Inflammatory macrophage (primary cell): ENCODE measurements at regions not wholly inside any gene's neighbourhood (a gene's known extent, or its start where the extent isn't known, plus 50 kb on each side); places are given as distances from the start of the nearest gene placed in this dataset.

ENCODE experiments used
- DNase-seq, 2 donors: peaks; one replicate each; pipeline ENCODE4 v3.0.0-alpha.2; 2020 to 2022

DNA sequence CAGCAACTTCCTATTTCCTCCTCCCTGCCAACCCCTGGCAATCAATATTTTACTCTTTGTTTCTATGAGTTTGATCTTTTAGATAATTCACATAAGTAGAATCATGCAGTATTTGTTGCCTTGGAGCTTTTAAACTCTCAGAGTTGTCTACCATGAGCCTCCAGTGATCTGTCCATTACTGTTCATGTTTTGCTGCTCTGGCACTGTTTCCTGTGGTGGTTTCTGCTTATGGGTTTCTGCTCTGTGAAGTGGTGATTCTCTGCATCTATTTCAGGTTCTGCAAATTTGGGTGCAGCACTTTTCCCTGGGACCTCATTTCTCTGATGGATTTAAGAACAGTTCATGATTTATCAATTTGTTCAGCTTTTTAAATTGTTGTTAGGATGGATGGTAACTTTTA is 908.1 kb upstream of the FANCL start:
- DNase-seq = no peak

DNA sequence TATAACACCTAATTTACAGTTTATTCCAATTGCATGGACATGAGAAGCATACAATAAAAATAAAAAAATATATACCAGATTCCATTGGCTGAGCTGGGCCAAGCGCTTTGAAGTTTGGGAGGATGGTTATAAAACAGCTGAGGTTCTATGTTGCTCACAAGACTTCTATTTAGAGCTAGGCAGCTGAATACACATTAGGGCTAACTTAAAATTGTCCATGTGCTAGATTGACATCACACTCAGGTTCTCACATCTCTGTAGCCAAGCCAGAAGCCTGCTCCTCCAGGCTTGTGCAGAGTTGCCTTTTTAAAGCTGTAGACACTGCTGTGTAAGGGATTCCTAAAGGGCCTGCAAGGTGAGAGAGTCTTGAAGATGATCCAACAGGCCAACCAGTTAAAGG is 871.1 kb upstream of the FANCL start:
- DNase-seq = no peak

DNA sequence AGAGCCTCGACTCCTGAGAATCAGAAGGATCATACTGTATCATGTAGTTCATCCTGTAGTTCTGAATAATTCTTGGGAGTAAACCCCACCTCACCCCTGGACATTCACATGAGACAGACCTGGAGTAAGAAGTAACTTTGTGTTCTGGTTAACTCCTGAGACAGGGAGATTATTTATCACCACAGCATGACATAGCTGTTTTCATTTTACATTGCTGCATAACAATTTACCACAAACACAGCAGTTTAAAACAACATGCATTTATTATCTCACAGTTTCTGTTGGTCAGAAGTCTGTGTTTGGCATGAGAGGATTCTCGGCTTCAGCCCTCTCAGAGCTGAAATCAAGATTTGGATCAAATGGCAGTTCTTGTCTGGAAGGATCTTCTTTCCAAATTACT is 855.8 kb upstream of the FANCL start:
- no peak for DNase-seq

- no peak for DNase-seq
Measured at GRCh38 chr2:59093571-59093970, 852.4 kb upstream of the FANCL start.

DNA sequence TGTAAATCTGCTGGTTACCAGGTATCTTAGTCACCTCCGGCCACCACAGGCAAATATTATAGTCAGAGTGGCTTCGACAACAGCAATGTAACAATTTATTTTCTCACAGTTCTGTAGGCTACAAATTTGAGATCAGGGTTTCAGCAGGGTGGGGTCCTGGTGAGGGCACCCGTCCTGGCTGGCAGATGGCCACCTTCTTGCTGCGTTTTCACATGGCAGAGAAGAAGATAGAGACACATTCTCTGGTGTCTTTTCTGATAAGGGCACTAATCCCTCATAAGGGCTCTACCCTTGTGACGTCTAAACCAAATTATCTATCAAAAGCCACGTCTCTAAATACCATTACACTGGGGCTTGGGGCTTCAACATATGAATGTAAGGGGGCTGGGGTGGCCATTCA is 843.2 kb upstream of the FANCL start:
- no peak for DNase-seq

GRCh38 chr2:59083075-59083828 is 842.1 kb upstream of the FANCL start:
- DNase-seq = no peak

GRCh38 chr2:59082657-59083056 is 841.5 kb upstream of the FANCL start:
- no peak for DNase-seq

- no peak for DNase-seq
Measured at GRCh38 chr2:59080451-59081181, 839.5 kb upstream of the FANCL start.

- DNase-seq = no peak
Measured at GRCh38 chr2:59077981-59078531, 836.9 kb upstream of the FANCL start.

DNA sequence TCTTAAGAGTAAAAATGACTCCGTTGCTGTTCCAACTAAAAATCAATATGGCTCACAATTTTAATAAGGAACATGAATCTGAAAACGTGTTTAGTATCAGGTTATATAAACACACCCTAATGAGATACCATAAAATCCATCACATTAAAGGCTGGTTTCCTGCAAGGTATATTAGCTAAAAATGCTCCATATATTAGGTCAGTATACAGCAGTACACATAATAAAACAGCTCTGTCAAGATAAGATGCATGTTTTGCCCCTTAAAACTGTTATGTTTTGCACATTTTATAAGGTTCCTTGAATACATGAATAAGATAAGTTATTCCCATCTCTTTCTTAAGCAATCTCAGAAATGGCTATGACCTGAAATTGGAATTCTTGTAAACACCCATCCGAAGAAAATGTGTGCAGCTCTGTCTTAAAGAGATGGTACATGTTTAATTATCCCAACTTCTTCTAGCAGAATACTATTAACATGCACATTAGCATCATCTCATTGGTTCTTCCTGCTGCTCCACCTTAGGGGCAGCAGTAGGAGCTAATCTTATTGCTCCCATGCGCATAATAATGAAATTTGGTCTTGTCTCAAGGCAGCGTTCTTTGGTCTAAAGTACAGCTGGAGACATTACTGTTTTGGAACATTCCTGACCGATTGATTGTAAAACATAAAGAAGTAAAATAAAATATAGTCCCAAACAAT is 836.1 kb upstream of the FANCL start:
- DNase-seq = no peak

DNA sequence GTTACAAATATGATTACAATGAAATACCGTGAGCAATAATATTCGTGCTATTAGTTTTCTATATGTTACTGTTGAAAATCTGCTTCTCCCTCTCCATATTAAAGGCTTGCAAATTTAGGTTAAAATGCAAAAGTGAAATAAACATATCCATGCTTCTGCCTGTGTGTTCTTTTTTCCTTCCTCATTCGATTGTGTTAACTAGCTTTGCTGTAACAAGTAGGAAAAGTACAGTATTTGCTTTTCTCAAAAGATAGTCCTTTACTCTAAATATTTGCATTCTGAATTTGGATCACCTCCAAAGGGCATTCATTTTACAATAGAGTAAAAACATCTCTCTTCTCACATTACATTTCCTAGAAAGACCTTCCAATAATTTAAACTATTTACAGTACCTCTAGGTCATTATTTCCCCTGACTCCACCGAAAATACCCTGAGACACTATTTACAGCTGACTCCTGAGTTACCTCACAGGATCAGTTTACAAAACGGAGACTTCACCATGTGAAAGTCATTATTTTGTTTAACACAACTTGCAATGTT is 835.0 kb upstream of the FANCL start:
- DNase-seq = no peak

- no peak for DNase-seq
Measured at GRCh38 chr2:59074071-59074470, 832.9 kb upstream of the FANCL start.

DNA sequence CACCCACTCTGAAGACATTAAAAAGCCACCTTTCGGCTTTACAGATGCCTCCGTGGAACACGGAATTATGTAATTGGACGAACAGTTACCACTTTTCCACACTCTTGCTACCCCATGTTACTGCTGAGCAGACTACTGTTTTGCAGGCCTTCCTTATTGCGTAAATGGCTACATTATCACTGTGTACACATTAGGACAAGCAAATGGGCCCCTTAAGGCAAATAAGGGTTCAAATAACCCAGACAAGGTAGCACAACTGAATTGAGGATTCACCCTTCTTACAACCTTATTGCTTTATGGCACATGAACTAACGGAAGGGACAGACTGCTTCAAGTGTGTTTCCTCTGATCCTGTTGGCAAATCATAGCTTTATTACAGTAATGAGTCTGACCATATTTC is 832.2 kb upstream of the FANCL start:
- no peak for DNase-seq

- DNase-seq = no peak
Measured at GRCh38 chr2:59068255-59068654, 827.1 kb upstream of the FANCL start.

GRCh38 chr2:59066787-59067399 is 825.8 kb upstream of the FANCL start:
- DNase-seq = no peak

GRCh38 chr2:59047373-59047995 is 806.4 kb upstream of the FANCL start:
- DNase-seq = no peak

DNA sequence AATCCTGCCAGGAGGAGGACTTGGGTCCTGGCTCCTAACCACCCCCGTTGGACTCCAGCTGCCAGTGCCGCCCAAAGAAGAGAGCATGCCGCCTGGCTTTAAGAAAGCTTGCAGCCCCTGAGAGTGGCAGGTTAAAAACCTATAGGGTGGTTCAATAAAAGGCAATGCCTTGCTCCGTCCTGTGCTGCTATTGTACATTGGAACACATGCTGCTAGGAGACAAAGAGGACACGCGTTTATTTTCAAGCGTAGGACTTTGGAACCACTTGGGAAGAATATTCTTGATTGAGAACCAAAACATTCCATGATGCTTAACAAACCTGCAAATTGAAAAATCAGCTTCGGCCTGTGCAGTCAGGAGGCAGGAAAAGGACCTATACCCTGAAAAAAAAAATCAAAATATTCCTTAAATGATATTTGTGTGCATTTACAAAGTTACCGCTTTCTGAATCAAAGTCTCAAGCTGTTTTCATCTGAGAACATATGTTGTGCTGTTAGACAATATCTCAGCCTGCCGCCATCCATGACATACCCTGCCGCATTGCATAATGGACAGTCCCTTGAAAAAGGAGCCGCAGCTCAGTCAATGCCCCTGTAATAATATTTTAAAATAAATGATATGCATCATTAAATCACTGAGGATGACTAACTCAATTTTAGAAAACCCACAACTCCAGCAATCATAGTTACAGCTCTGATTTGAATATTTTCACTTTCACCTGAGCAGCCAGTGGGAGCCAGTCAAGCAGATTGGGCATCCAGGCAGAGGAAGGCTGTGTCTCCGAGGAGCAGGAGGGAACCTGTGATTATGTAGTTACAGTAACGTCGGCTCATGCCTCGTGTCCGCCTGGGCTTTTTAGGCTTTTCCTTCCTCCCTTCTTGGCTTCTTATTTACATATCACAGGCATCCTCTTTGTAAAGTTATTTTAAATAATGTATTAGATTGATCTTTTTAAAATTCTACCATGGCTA is 805.6 kb upstream of the FANCL start:
- no peak for DNase-seq

- DNase-seq = no peak
Measured at GRCh38 chr2:59044736-59045135, 803.6 kb upstream of the FANCL start.

- DNase-seq = no peak
Measured at GRCh38 chr2:59041139-59041538, 800.0 kb upstream of the FANCL start.

DNA sequence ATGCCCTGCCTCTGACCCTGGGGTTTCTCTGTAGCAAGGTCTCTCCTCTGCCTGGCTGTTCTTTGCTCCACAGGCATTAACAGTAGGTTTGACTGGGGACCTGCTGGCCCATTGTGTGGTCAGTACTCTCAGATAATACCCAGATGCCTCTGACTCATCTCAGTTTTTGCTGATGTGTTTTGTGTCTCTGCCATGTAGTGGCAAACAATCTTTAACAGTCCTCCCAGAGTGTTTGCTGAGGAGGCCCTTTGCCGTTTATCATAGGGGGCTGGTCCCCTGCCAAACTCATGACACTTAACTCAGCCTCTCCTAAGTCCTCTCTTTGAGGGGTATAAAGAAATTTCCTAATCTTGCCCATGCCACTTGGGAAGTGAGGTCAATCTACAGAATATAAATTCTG is 793.7 kb upstream of the FANCL start:
- no peak for DNase-seq

DNA sequence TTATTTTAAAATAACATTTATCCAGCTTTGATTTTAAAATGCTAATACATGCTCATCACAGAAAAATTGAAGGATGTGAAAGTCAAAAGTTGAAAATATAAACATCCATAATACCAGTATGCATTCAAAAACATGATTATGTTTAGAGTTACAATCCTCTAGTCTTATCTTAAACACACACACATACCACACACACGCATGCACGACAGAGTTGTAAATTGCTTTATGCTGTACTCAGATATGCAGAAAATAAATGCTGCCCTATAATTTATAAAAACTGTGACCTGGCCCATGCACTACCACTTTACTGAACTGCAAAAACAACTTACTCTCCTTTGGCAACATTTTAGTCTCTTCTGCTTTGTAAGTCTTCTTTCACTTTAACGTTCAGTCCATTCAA is 793.0 kb upstream of the FANCL start:
- no peak for DNase-seq
